ENCODE measurements at regions not wholly inside any gene's neighbourhood (a gene's known extent, or its start where the extent isn't known, plus 50 kb on each side); places are given as distances from the start of the nearest gene placed in this dataset.

DNA sequence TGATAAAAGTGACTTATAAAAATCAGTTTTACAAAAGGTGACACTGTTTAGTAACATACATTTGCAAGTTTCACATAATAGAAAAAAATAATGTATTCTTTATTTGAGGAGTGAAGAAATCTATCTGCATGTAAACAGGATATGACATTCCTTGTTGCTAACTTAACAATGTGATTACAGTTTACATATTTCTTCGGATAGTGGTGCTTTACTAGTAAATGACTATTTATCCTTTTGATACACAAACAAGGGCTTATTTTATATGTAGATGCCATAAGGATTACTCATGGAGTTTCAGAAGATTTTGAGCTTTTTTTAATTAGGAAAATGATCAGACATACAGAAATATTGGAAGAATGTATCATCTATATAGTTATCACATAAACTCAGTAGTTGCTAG is 126.5 kb downstream of the SLIT2 start:
- Mint-ChIP-seq H3K36me3 (no peaks in the 10 kb centered on the region), H3K4me1 (no peaks in the 10 kb centered on the region), H3K27ac (no peak overlapping the region), H3K9me3 (no peaks in the 10 kb centered on the region), H3K4me3 (no peak overlapping the region)
- ATAC-seq, result no peak
- DNase-seq (ENCODE audit: low spot score in 2 of 2), result no peak

GRCh38 chr4:20381005-20381404 is 129.3 kb downstream of the SLIT2 start:
- Mint-ChIP-seq H3K36me3 (no peaks in the 10 kb centered on the region), H3K27ac (no peak overlapping the region), H3K4me1 (no peaks in the 10 kb centered on the region), H3K9me3 (no peaks in the 10 kb centered on the region), H3K4me3 (no peak overlapping the region)
- ATAC-seq, result no peak
- DNase-seq (ENCODE audit: low spot score in 2 of 2), result no peak

DNA sequence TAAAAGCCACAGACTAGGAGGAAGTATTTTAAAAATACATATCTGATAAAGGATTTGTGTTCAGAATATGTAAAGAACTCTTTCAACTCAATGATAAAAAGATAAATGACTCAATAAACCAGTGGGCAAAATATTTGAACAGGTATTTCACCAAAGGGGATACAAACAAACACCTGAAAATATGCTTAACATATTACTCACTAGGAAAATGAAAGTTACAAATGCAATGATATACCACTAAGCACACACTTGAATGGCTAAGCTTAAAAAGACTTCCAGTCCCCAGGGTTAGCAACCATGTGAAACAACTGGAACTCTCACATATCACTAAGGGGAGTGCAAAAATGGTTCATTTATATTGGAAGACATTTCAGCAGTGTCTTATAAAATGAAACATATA is 131.6 kb downstream of the SLIT2 start:
- ATAC-seq (no peak), DNase-seq (ENCODE audit: low spot score in 2 of 2) (no peak)
- no peaks in the 10 kb centered on the region for H3K36me3 Mint-ChIP-seq
- H3K9me3 Mint-ChIP-seq, result no peaks in the 10 kb centered on the region
- no peak overlapping the region for H3K27ac Mint-ChIP-seq
- H3K4me1 Mint-ChIP-seq, result no peaks in the 10 kb centered on the region
- no peak overlapping the region for H3K4me3 Mint-ChIP-seq

GRCh38 chr4:20383969-20384368 is 132.3 kb downstream of the SLIT2 start:
- ATAC-seq (no peak), DNase-seq (ENCODE audit: low spot score in 2 of 2) (no peak)
- H3K36me3 Mint-ChIP-seq, result no peaks in the 10 kb centered on the region
- H3K4me1 Mint-ChIP-seq, result no peaks in the 10 kb centered on the region
- H3K4me3 Mint-ChIP-seq, result no peak overlapping the region
- no peaks in the 10 kb centered on the region for H3K9me3 Mint-ChIP-seq
- H3K27ac Mint-ChIP-seq, result no peak overlapping the region

DNA sequence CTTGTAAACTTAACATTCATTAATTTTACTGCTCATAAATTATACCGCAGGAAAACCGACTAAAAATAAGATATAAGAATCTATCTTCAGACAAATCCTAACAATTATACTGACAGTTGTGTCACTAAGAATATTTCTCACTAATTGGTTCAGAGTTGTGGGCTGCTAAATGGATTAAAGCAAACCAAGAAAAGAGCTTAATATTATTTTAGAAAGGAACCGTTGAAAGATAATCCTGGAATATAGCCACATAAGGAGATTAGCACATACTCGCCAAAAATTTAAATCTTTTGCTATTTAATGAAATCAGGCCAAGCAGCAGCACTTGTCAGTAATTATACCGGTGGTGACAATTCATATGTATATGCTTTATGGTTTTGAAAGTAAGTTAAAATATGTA is 132.8 kb downstream of the SLIT2 start:
- Mint-ChIP-seq H3K36me3 (no peaks in the 10 kb centered on the region), H3K27ac (no peak overlapping the region), H3K4me3 (no peak overlapping the region), H3K9me3 (no peaks in the 10 kb centered on the region), H3K4me1 (no peaks in the 10 kb centered on the region)
- DNase-seq (ENCODE audit: low spot score in 2 of 2), result no peak
- no peak for ATAC-seq

DNA sequence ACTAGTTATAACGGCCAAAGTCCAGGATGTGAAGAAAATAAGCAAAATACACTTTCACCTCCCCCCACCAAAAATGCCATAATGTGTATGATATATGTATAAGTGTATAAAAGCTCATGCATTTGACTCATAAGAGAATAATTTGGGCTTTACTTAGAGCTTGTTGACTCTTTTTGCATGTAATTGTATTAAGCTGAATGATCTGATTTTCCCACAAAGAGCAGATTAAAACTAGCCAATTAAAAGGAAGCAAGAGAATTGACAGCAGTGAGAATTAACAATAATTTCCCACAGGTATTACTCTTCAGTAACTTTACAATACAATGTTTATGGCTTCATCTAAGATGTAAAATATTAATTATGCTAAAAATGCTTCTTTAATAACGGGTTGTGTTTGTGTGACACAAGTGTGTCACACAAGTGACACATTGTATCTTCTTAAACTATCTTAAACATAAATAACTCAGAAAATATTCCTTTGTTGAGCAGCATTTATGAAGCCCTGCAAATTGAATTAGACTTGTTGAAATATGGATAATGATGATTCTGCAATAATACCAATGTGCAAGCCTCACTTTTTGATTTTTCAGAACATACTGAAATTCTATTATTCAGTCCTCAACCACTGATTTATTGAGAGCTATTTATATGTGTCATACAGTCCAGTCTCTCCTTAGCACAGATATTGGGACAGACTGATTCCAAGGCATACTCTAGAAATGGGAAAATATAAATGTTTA is 134.5 kb downstream of the SLIT2 start:
- H3K4me1 Mint-ChIP-seq, result no peaks in the 10 kb centered on the region
- ATAC-seq (no peak), DNase-seq (ENCODE audit: low spot score in 2 of 2) (no peak)
- H3K9me3 Mint-ChIP-seq, result no peaks in the 10 kb centered on the region
- H3K27ac Mint-ChIP-seq, result no peak overlapping the region
- no peaks in the 10 kb centered on the region for H3K36me3 Mint-ChIP-seq
- no peak overlapping the region for H3K4me3 Mint-ChIP-seq

GRCh38 chr4:20386906-20387305 is 135.2 kb downstream of the SLIT2 start:
- Mint-ChIP-seq H3K4me3 (no peak overlapping the region), H3K36me3 (no peaks in the 10 kb centered on the region), H3K4me1 (no peaks in the 10 kb centered on the region), H3K27ac (no peak overlapping the region), H3K9me3 (no peaks in the 10 kb centered on the region)
- ATAC-seq (no peak), DNase-seq (ENCODE audit: low spot score in 2 of 2) (no peak)

DNA sequence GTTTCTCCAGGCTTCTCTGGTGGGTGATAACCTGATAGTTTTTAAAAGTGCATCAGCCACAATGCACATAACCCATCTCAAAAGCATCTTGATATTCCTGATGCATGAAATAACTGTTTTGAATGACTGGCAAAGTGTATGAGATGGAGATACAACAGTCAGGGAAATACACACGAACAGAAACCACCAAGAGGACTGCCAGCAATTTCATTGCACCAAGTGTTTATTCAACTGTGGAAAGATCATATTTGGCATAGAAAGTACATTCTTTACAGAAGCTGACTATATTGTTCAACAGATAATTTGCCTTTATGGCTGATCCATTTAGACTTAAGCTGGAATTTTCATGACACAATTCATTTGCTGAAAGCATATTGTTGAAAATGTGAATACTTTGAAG is 139.5 kb downstream of the SLIT2 start:
- no peak overlapping the region for H3K4me3 Mint-ChIP-seq
- H3K36me3 Mint-ChIP-seq, result no peaks in the 10 kb centered on the region
- ATAC-seq, result no peak
- H3K27ac Mint-ChIP-seq, result no peak overlapping the region
- no peaks in the 10 kb centered on the region for H3K9me3 Mint-ChIP-seq
- no peak for DNase-seq (ENCODE audit: low spot score in 2 of 2)
- no peaks in the 10 kb centered on the region for H3K4me1 Mint-ChIP-seq

GRCh38 chr4:20391912-20392311 is 140.2 kb downstream of the SLIT2 start:
- Mint-ChIP-seq H3K27ac (no peak overlapping the region), H3K36me3 (no peaks in the 10 kb centered on the region), H3K4me1 (no peaks in the 10 kb centered on the region)

DNA sequence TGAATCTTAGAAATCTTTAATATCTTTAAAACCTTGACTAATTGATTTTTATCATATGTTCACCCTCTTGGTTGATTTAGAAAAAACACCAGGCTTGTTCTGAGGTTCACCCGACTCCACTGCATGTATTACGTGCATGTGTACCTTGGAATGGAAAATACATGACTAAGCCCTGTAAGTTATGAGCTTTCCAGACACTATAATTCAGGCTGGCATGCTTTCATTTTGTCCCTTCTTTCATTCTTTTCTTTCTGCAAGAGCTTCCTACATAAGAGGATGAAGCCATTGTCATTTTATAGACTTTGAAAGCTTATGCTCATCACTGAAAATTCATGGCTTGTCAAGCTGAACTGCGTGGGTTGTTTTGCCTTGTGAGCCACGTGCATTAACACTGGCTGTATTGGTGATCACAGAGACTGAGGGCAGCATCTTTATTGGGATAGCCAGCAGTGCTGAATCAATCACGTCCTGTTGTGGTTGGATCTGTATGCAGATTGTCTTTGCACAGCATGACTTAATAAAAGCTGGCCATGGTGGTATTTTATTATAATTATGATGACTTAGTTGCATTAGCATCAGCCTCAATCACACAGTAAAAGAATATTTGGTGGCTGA is 141.9 kb downstream of the SLIT2 start:
- DNase-seq (ENCODE audit: low spot score in 2 of 2) (no peak), ATAC-seq (no peak)
- Mint-ChIP-seq H3K9me3 (no peaks in the 10 kb centered on the region), H3K4me3 (no peak overlapping the region), H3K4me1 (no peaks in the 10 kb centered on the region), H3K27ac (no peak overlapping the region), H3K36me3 (no peaks in the 10 kb centered on the region)

More at GRCh38 chr4:20391912-20392311, 140.2 kb downstream of the SLIT2 start:
- no peaks in the 10 kb centered on the region for H3K9me3 Mint-ChIP-seq
- DNase-seq (ENCODE audit: low spot score in 2 of 2) (no peak), ATAC-seq (no peak)
- no peak overlapping the region for H3K4me3 Mint-ChIP-seq

GRCh38 chr4:20394512-20394911 is 142.8 kb downstream of the SLIT2 start:
- no peak overlapping the region for H3K4me3 Mint-ChIP-seq
- ATAC-seq (no peak), DNase-seq (ENCODE audit: low spot score in 2 of 2) (no peak)
- no peak overlapping the region for H3K27ac Mint-ChIP-seq
- no peaks in the 10 kb centered on the region for H3K4me1 Mint-ChIP-seq
- no peaks in the 10 kb centered on the region for H3K9me3 Mint-ChIP-seq
- H3K36me3 Mint-ChIP-seq, result no peaks in the 10 kb centered on the region

- no peak overlapping the region for H3K4me3 Mint-ChIP-seq
- no peak for ATAC-seq
- H3K36me3 Mint-ChIP-seq, result no peaks in the 10 kb centered on the region
- no peak overlapping the region for H3K27ac Mint-ChIP-seq
- no peaks in the 10 kb centered on the region for H3K9me3 Mint-ChIP-seq
- H3K4me1 Mint-ChIP-seq, result no peaks in the 10 kb centered on the region
- no peak for DNase-seq (ENCODE audit: low spot score in 2 of 2)
Measured at GRCh38 chr4:20395160-20395773, 143.6 kb downstream of the SLIT2 start.

DNA sequence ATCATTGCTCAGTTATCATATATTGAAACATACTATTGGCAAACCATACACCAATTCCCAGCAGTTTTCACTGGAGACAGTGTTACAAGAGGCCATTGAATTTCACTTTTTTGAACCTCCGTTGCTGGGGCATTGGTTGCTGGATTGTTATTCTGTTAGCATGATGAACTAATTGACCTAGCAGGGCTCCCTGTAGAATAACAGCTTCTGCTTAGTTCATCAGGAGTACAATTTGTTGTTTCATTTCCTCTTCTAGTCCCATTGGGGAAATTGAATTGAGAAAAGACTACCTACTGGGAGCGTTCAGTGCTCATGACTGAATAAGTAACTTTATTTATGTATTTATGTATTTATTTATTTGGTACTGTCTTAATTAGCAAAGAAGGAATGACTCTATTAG is 151.6 kb downstream of the SLIT2 start:
- H3K9me3 Mint-ChIP-seq, result no peaks in the 10 kb centered on the region
- no peaks in the 10 kb centered on the region for H3K4me1 Mint-ChIP-seq
- DNase-seq (ENCODE audit: low spot score in 2 of 2), result no peak
- H3K4me3 Mint-ChIP-seq, result no peak overlapping the region
- no peak for ATAC-seq
- H3K27ac Mint-ChIP-seq, result no peak overlapping the region
- no peaks in the 10 kb centered on the region for H3K36me3 Mint-ChIP-seq

DNA sequence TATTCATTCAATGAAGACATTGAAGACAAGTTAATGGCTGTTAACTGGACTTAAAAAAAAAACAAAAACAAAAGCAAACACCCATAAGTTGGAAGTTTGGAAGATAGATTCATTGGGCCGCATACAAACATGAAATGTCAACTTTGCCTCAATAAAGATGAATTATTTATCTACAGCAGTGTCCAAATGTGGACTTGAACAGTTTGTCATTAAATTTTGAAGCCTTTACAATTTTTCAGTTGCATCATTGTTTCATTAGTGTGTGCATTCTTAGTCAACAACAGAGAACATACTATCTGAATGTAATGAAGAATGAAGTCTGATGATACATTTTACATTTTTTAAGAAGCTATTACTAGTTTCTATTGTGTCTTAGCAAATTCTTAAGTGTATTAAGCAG is 152.1 kb downstream of the SLIT2 start:
- no peak overlapping the region for H3K4me3 Mint-ChIP-seq
- ATAC-seq (no peak), DNase-seq (ENCODE audit: low spot score in 2 of 2) (no peak)
- H3K27ac Mint-ChIP-seq, result no peak overlapping the region
- H3K9me3 Mint-ChIP-seq, result no peaks in the 10 kb centered on the region
- no peaks in the 10 kb centered on the region for H3K4me1 Mint-ChIP-seq
- H3K36me3 Mint-ChIP-seq, result no peaks in the 10 kb centered on the region

DNA sequence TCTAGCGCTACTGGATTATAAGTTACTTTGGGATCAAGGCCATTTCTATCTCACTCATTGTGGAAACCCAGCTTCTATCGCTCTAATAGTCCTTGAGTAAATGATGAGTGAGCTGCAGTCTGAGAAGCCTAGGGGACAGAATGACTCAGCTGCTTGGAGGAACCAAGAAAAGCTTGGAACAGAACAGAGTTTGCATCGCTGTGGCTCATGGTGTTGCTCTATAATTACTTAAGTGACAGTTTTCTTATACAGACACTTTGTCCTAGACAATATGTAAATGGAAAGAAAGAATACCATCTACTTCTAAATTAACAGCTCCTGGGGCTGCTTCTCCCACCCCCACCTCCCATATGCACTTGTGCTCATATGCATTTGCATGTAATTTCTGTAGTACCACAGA is 156.9 kb downstream of the SLIT2 start:
- ATAC-seq (no peak), DNase-seq (ENCODE audit: low spot score in 2 of 2) (no peak)
- no peaks in the 10 kb centered on the region for H3K4me1 Mint-ChIP-seq
- H3K9me3 Mint-ChIP-seq, result no peaks in the 10 kb centered on the region
- no peaks in the 10 kb centered on the region for H3K36me3 Mint-ChIP-seq
- H3K27ac Mint-ChIP-seq, result no peak overlapping the region
- H3K4me3 Mint-ChIP-seq, result no peak overlapping the region

DNA sequence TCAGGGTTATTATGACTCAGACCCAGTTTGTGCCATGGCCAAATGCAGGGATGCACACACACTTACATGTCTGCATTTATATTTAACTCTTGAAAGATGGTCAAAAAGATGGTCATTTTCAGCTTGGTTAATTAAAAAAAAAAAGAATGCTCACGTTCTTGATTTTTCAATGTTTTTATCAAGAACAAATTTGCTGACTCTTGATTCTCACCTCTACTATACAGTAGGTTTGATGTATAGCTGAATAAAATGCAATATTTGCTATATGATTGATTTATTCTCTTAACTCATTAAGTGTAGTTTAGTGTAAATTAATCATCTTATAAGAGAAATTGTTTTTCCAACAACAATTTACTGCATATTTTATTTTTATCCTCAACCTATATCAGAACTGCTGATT is 160.4 kb downstream of the SLIT2 start:
- ATAC-seq, result no peak
- Mint-ChIP-seq H3K4me1 (no peaks in the 10 kb centered on the region), H3K4me3 (no peak overlapping the region), H3K9me3 (no peaks in the 10 kb centered on the region), H3K27ac (no peak overlapping the region), H3K36me3 (no peaks in the 10 kb centered on the region)
- no peak for DNase-seq (ENCODE audit: low spot score in 2 of 2)
